HG03439 (cell line): ENCODE measurements at regions not wholly inside any gene's neighbourhood (a gene's known extent, or its start where the extent isn't known, plus 50 kb on each side); places are given as distances from the start of the nearest gene placed in this dataset.

Experiments
- ATAC-seq: cut with Tn5 transposase; IDR thresholded peaks from one replicate; pipeline ENCODE4 v1.9.1; 2021; ENCODE audit warnings: mild to moderate bottlenecking, moderate library complexity; ENCODE audit not compliant: unreplicated experiment

DNA sequence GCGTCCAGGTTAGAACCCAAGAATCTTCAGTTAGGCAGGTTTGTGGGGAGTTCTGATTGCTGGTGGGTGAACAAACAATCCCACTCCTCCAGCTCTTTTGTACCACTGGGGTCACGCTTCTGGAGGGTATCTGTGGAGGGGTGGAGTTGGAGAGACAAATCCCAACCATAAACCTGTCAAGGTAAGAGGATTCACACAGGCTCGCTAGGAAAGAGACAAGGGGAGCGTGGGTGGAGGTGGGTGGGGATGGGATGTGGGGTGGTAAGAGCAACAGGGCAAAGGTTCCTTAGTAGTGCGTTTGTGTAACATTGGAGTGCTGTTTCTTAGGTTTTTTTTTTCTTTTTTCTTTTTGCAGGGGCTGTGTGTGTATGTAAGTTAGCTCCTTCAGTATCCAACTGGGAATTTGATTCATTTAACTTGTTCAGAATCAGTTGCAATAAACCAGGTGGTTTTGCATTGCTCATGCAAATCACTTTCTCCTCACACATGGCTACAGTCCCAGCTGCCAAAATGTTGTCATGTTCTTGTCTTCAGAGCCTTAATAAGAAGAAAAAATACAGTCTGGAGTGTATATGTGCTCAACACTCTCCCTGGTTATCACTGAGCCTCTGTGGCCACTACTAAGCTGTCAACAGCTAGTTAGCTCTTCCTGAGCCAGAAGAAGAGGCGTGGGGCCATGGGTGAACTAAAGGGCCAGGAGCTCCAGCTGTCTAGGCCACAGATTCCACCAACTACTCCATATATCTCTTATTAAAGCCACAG is 164.0 kb upstream of the RAD23B start:
- no peak for ATAC-seq

DNA sequence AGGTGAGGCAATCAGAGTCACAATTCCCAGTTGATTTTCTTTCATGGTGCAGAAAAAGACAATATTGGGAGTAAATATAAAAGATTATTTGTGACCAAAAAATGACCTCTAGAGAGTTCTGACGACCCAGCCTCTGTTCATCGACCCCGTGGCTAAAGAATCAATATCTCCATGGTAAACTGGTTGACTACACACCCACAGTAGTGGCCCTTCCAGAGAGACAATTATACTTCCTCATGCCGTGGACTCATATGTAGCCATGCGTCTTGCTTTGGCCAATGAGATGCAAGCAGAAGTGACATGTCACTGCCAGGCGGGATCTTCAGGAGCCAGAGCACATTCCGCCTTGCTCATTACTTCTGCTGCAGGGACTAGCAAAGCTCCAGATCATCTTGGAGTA is 163.3 kb upstream of the RAD23B start:
- no peak for ATAC-seq

GRCh38 chr9:107123389-107123788 is 159.7 kb upstream of the RAD23B start:
- no peak for ATAC-seq

DNA sequence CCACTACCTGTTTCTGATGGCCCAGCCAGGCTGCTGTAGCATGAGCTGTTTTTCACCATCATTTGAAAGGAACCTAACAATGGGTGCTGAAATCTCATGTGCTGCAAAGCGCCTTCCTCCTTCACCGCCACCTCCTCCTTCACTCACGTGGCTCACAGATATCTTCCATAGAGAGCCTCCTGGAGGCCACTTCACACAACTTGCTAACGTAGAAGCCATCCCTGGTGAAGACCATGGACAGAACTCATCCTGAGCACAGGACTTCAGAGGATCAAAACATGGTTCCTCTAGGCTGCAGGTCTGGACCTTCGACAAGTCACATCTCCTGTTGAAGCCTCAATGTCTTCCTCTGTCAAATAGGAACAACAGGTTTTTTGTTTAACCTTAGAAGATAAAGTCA is 155.5 kb upstream of the RAD23B start:
- no peak for ATAC-seq

- ATAC-seq, result no peak
Observed at GRCh38 chr9:107131108-107131799, 151.8 kb upstream of the RAD23B start.

- no peak for ATAC-seq
Observed at GRCh38 chr9:107136296-107136695, 146.8 kb upstream of the RAD23B start.

- ATAC-seq, result no peak
Observed at GRCh38 chr9:107137495-107138202, 145.4 kb upstream of the RAD23B start.

- no peak for ATAC-seq
Observed at GRCh38 chr9:107138261-107138992, 144.7 kb upstream of the RAD23B start.

DNA sequence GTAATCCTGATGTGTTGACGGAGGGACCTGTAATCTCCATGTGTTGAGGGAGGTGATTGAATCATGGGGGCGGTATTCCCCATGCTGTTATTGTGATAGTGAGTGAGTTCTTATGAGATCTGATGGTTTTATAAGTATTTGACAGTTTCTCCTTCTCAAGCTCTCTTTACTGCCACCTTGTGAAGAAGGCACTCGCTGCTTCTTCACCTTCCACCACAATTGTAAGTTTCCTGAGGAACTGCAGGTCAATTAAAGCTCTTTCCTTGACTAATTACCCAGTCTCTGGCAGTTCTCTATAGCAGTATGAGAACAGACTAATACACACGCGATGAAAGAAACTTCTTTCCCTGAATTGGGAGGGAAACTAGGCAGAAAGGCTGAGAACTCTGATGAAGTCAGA is 141.1 kb upstream of the RAD23B start:
- no peak for ATAC-seq

GRCh38 chr9:107142430-107142829 is 140.6 kb upstream of the RAD23B start:
- ATAC-seq, result no peak

DNA sequence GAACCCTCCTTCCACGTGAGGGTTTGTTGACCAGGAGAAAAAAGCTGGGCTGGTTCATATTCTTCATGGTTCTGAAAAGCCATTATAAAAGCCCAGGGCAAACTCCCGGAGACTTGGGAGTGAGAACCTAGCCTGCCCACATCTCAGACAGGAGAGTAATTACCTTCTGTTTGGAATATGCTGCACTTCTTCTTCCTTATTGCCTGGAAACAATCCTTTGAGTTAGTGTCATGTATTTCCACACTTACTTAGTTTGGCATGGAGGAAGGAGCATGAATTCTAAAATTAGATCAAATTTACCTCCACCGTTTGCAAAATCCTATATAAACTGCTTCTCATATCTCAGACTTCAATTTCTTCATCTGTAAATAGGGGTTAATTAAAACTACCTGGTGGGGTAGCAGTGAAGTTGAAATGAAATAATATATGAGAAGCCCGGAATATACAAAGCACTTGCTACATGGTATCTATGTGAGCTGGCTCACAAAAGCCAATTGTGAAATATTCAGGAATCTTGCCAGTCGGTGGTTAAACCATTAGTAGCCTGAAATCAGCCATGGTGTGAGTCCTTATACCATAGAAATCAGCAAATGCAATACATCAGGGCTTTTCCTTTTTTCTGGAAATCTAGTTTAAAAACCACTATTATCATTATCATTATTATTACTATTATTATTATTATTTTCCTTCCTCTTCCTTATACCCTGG is 140.0 kb upstream of the RAD23B start:
- ATAC-seq, result no peak

DNA sequence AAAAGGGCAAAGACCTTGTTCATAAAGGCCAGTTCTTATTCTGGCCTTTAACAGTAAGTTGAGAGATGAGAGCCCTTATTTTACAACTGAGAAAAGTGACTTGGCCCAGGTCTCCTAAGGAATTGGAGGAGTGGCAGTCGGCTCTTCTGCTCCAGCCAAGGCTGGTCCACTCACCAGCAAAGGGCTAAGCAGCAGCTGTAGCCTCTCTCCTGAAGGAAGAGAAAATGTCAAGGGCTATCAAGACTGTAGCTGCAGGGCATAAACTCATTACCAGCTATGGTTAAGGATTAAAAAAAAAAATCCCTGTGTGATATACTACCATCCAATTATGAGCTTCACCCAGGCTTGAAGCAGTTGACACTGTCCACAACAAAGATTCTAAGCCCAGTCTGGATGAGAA is 138.6 kb upstream of the RAD23B start:
- ATAC-seq, result no peak

GRCh38 chr9:107147134-107147533 is 135.9 kb upstream of the RAD23B start:
- ATAC-seq, result no peak

GRCh38 chr9:107148216-107148615 is 134.9 kb upstream of the RAD23B start:
- ATAC-seq, result no peak

GRCh38 chr9:107149756-107150155 is 133.3 kb upstream of the RAD23B start:
- no peak for ATAC-seq

DNA sequence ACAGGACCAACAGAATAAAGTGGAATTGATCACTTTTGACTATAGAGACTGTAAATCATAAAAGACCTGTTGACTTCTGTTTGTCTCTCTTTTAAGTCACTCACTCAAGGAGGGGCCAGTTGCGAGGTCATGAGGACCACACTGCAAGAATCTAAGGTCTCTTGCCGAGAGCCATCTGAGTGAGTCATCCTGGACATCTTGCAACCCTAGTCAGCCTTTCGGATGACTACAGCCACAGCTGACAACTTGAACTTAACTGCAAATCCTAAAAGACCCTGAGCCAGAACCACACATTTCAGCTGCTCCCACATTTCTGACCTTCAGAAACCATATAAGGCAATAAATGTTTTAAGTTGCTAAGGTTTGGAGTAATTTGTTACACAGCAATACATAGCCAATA is 129.7 kb upstream of the RAD23B start:
- no peak for ATAC-seq

DNA sequence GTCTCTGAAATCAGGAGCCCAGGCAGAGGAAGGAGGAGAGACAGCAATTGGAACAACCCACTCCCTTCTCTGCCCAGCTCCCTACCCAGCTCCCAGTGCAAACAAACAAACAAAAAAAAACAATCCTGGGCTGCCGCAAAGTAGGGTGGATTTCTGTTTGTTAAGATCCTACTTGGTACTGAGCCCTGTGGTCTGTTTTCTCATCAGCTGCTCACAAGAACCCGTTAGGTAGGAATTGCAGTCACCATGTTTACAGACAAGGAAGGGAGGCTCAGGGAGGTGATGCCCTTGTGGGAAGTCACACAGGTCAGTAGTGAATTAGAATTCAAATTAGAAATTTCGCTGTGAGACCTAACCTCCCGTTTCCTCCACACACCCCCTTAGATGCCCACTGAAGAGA is 128.8 kb upstream of the RAD23B start:
- ATAC-seq, result no peak

- ATAC-seq, result no peak
Observed at GRCh38 chr9:107154766-107155165, 128.3 kb upstream of the RAD23B start.

GRCh38 chr9:107155244-107155817 is 127.7 kb upstream of the RAD23B start:
- ATAC-seq, result no peak

GRCh38 chr9:107158321-107158720 is 124.8 kb upstream of the RAD23B start:
- no peak for ATAC-seq
